HepG2 (cell line): ENCODE measurements at regions not wholly inside any gene's neighbourhood (a gene's known extent, or its start where the extent isn't known, plus 50 kb on each side); places are given as distances from the start of the nearest gene placed in this dataset.

ENCODE experiments used
- ATAC-seq: fragments of 200-7000 bp; cut with Tn5 transposase; 3 replicates; pipeline ENCODE4 v1.9.1; 2020; ENCODE audit warnings: mild to moderate bottlenecking, moderate library complexity
- BruUV-seq: library from RNA; stranded (reverse); fragments of 400-500 nt; replicated peaks from 2 replicates; lab custom pipeline; 2021; lab: Mats Ljungman, UMichigan
- CTCF ChIA-PET: fragments of 300-600 bp; formaldehyde crosslinking; extraction: SDS; loops from one replicate; lab custom pipeline; 2021; ENCODE audit warnings: low total read pairs, inconsistent platforms, low intra/inter-chr PET ratio; lab: Yijun Ruan, JAX
- POLR2A ChIA-PET: fragments of 350-600 bp; sonication (Branson Sonifier 250); formaldehyde crosslinking; loops from one replicate; lab custom pipeline; 2020; ENCODE audit warnings: antibody characterized with exemption, inconsistent platforms; lab: Yijun Ruan, JAX
- DNase-seq: peaks from one replicate; pipeline ENCODE4 v3.0.0-alpha.2; 2015; ENCODE audit warnings: low spot score
- FAIRE-seq: peaks from 3 replicates; lab custom pipeline; 2011; peaks lifted over from hg19 to GRCh38; lab: Jason Lieb, UNC
- H2AFZ ChIP-seq: one replicate; pipeline ENCODE4 v1.6.1; 2011; ENCODE audit warnings: low read length, inconsistent platforms
- H3K27ac ChIP-seq: fragments of 300-600 bp; 3 replicates; pipeline ENCODE4 v1.8.0; 2011; ENCODE audit warnings: mixed run types, mild to moderate bottlenecking, mixed read lengths, low read length, inconsistent platforms; ENCODE audit not compliant: insufficient read depth; ENCODE audit errors: extremely low read length
- H3K27me3 ChIP-seq, 2 experiments: fragments of 200-600 bp in 1 of 2; 2 replicates in 1 of 2; 3 replicates in 1 of 2; pipeline versions ENCODE4 v1.6.0 to v1.8.0; 2011; ENCODE audit warnings: low read length in 2 of 2, mild to moderate bottlenecking in 2 of 2, moderate library complexity in 2 of 2, inconsistent platforms in 1 of 2; ENCODE audit not compliant: insufficient read depth in 2 of 2, control insufficient read depth in 1 of 2
- H3K36me3 ChIP-seq, 2 experiments: fragments of 200-600 bp in 1 of 2; replicated peaks in 1 of 2; 2 replicates in 1 of 2; 3 replicates in 1 of 2; pipeline versions ENCODE4 v1.5.1 to v1.8.0; 2011; ENCODE audit warnings: low read length in 2 of 2, inconsistent platforms in 1 of 2; ENCODE audit not compliant: insufficient read depth in 2 of 2, control insufficient read depth in 1 of 2
- H3K4me1 ChIP-seq: 2 replicates; pipeline ENCODE4 v1.5.1; 2012; ENCODE audit warnings: low read length, inconsistent platforms; ENCODE audit not compliant: insufficient read depth
- H3K4me2 ChIP-seq: 2 replicates; pipeline ENCODE4 v1.6.0; 2011; ENCODE audit warnings: low read depth, low read length, inconsistent platforms
- H3K4me3 ChIP-seq, 3 experiments: fragments of 200-600 bp in 1 of 3; sonication (generic), shearing (Covaris generic) in 1 of 3; replicated peaks in 1 of 3; 2 replicates each; pipeline ENCODE4 v1.5.1; 2011 to 2016; ENCODE audit warnings: low read length in 3 of 3, inconsistent platforms in 2 of 3, low read depth in 2 of 3, mild to moderate bottlenecking in 2 of 3, control low read depth in 1 of 3, mixed read lengths in 1 of 3; ENCODE audit not compliant: insufficient read depth in 1 of 3
- H3K79me2 ChIP-seq: one replicate; pipeline ENCODE4 v1.6.1; 2011; ENCODE audit warnings: low read length, inconsistent platforms; ENCODE audit not compliant: insufficient read depth
- H3K9ac ChIP-seq: 2 replicates; pipeline ENCODE4 v1.6.0; 2011; ENCODE audit warnings: mild to moderate bottlenecking, low read depth, low read length, inconsistent platforms; ENCODE audit not compliant: insufficient read depth
- H3K9me3 ChIP-seq: 2 replicates; pipeline ENCODE4 v1.5.1; 2012; ENCODE audit warnings: mild to moderate bottlenecking, low read length
- H4K20me1 ChIP-seq: 2 replicates; pipeline ENCODE4 v1.6.0; 2011; ENCODE audit warnings: inconsistent platforms, mild to moderate bottlenecking, low read length, moderate library complexity; ENCODE audit not compliant: insufficient read depth
- ZNF296 ChIP-seq: sonication (generic); formaldehyde crosslinking; conservative IDR thresholded peaks from 2 replicates; pipeline ENCODE4 v1.5.0; 2020; ENCODE audit warnings: mild to moderate bottlenecking, missing genetic modification reagents
- ZNF407 ChIP-seq: sonication (generic); formaldehyde crosslinking; IDR thresholded peaks from one replicate; pipeline ENCODE4 v1.5.1; 2020; ENCODE audit warnings: mild to moderate bottlenecking, missing genetic modification reagents; ENCODE audit errors: not compliant biosample characterization
- in situ Hi-C: cut with HindIII; loops from 2 replicates; pipeline ENCODE4 v1.10.0; 2017; ENCODE audit warnings: low pct_unique_long_range_greater_than_20kb; ENCODE audit not compliant: extremely low pct_ligation_motif_present
- intact Hi-C: fragments of 100-400 bp; cut with micrococcal nuclease; formaldehyde crosslinking; loops from one replicate; pipeline ENCODE4 v1.10.0; 2022; ENCODE audit not compliant: unreplicated experiment
- TF ChIP-seq, protein P1 (sequence below): sonication (generic); formaldehyde crosslinking; IDR thresholded peaks from 2 replicates; pipeline ENCODE4 v1.8.1; 2023; ENCODE audit warnings: missing genetic modification reagents, inconsistent platforms, borderline replicate concordance

- peaks cover 74% of the 10 kb centered on the region for H3K9me3 ChIP-seq
- DNase-seq: no peak
- ATAC-seq: no peak
- no peaks in the 10 kb centered on the region for H3K4me1 ChIP-seq
- BruUV-seq: no TSS peak
- no peak overlapping the region for H3K4me2 ChIP-seq
- no peak for FAIRE-seq
- H2AFZ ChIP-seq: no peak overlapping the region
- TF ChIP-seq ZNF296 (CRISPR knock-in tag) (no peak), ZNF407 (CRISPR knock-in tag) (no peak)
- TF ChIP-seq, protein P1, sequence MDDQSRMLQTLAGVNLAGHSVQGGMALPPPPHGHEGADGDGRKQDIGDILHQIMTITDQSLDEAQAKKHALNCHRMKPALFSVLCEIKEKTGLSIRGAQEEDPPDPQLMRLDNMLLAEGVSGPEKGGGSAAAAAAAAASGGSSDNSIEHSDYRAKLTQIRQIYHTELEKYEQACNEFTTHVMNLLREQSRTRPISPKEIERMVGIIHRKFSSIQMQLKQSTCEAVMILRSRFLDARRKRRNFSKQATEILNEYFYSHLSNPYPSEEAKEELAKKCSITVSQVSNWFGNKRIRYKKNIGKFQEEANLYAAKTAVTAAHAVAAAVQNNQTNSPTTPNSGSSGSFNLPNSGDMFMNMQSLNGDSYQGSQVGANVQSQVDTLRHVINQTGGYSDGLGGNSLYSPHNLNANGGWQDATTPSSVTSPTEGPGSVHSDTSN: no peak
- no peaks in the 10 kb centered on the region for H3K36me3 ChIP-seq
- H3K27ac ChIP-seq: no peak overlapping the region
- intact Hi-C loops: no loop called here
- no peaks in the 10 kb centered on the region for H4K20me1 ChIP-seq
- CTCF ChIA-PET: no interaction called here
- no peaks in the 10 kb centered on the region for H3K79me2 ChIP-seq
- H3K27me3 ChIP-seq: no peaks in the 10 kb centered on the region; a peak in 1 of 5 replicates
- no peak overlapping the region for H3K9ac ChIP-seq
- POLR2A ChIA-PET: no interaction called here
- H3K4me3 ChIP-seq: no peak overlapping the region
- in situ Hi-C loops: no loop called here
Measured at GRCh38 chr1:82598337-82598736, 797.6 kb downstream of the ADGRL2 start.
